ENCODE measurements at regions not wholly inside any gene's neighbourhood (a gene's known extent, or its start where the extent isn't known, plus 50 kb on each side); places are given as distances from the start of the nearest gene placed in this dataset.

DNA sequence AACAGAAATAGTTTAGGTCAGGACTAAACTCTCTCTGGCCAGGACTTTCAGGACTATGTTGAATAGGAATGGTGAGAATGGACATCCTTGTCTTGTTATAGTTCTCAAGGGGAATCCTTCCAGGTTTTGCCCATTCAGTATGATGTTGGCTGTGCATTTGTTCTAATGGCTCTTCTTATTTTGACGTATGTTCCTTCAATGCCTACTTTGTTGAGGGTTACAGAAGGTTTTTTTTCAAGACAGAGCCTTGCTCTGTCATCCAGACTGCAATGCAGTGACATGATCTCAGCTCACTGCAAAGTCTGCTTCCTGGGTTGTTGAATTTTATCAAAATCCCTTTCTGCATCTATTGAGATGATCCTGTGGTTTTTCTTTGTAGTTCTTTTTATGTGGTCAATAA lies 79.5 kb upstream of the NID2 start:
- H3K36me3 ChIP-seq (ENCODE audit: control insufficient read depth in 2 of 2, insufficient read depth in 2 of 2, low read length in 1 of 2): no peaks in the 10 kb centered on the region
- no peak overlapping the region for H3K27ac ChIP-seq (ENCODE audit: control insufficient read depth, insufficient read depth)
- in situ Hi-C loops (cut with MboI): no loop called here
- BruUV-seq (replicated peaks): no TSS peak
- no peak overlapping the region for H3K4me3 ChIP-seq
- 47% methylated on average over 1 of the region's 1 CpG for WGBS (ENCODE audit: insufficient coverage, insufficient replicate concordance, low lambda C conversion rate, missing lambda C conversion rate)
- ChIA-PET CTCF (no interaction called here), SMC1A (ENCODE audit: uncharacterized antibody, unreplicated experiment) (no interaction called here), RAD21 (ENCODE audit: unreplicated experiment) (no interaction called here), POLR2A (no interaction called here)
- no peak for TF ChIP-seq WRNIP1 (IDR thresholded peaks at IDR 0.05; ENCODE audit: borderline replicate concordance, low read depth, low read length)
- TF ChIP-seq RUNX3 (IDR thresholded peaks at IDR 0.05; ENCODE audit: low read length): no peak
- TF ChIP-seq STAT3 (IDR thresholded peaks at IDR 0.05; ENCODE audit: low read depth, low read length): no peak
- TF ChIP-seq ATF3 (IDR thresholded peaks at IDR 0.05; ENCODE audit: borderline replicate concordance, extremely low read depth, low read depth, low read length): no peak
- TF ChIP-seq PAX8 (IDR thresholded peaks at IDR 0.05): no peak
- no peak for TF ChIP-seq SREBF1 (IDR thresholded peaks at IDR 0.05; ENCODE audit: low read length)
- no peak for TF ChIP-seq ZNF217 (IDR thresholded peaks at IDR 0.05)
- TF ChIP-seq, protein P1, sequence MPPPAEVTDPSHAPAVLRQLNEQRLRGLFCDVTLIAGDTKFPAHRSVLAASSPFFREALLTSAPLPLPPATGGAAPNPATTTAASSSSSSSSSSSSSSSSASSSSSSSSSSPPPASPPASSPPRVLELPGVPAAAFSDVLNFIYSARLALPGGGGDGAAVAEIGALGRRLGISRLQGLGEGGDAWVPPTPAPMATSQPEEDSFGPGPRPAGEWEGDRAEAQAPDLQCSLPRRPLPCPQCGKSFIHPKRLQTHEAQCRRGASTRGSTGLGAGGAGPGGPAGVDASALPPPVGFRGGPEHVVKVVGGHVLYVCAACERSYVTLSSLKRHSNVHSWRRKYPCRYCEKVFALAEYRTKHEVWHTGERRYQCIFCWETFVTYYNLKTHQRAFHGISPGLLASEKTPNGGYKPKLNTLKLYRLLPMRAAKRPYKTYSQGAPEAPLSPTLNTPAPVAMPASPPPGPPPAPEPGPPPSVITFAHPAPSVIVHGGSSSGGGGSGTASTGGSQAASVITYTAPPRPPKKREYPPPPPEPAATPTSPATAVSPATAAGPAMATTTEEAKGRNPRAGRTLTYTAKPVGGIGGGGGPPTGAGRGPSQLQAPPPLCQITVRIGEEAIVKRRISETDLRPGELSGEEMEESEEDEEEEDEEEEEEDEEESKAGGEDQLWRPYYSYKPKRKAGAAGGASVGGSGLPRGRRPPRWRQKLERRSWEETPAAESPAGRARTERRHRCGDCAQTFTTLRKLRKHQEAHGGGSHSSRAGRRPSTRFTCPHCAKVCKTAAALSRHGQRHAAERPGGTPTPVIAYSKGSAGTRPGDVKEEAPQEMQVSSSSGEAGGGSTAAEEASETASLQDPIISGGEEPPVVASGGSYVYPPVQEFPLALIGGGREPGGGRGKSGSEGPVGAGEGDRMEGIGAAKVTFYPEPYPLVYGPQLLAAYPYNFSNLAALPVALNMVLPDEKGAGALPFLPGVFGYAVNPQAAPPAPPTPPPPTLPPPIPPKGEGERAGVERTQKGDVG (CRISPR knock-in tag; IDR thresholded peaks at IDR 0.05): no peak
- TF ChIP-seq E2F4 (IDR thresholded peaks at IDR 0.05; ENCODE audit: low read depth, low read length): no peak
- TF ChIP-seq NR2C1 (IDR thresholded peaks at IDR 0.05): no peak
- no peak for TF ChIP-seq CREB1 (IDR thresholded peaks at IDR 0.05; ENCODE audit: low read depth)
- TF ChIP-seq NRF1 (conservative IDR thresholded peaks at IDR 0.05; ENCODE audit: low read depth, low read length): no peak
- TF ChIP-seq RELA (IDR thresholded peaks at IDR 0.05; ENCODE audit: borderline replicate concordance, partially characterized antibody): no peak
- H3K79me2 ChIP-seq (ENCODE audit: control insufficient read depth, insufficient read depth, low read length): no peaks in the 10 kb centered on the region
- intact Hi-C loops (cut with micrococcal nuclease; ENCODE audit: unreplicated experiment): no loop called here
- ATAC-seq (no peak), FAIRE-seq (no peak), DNase-seq (ENCODE audit: low read depth, low spot score) (no peak)
- no peaks in the 10 kb centered on the region for H3K27me3 ChIP-seq (replicated peaks in 1 of 2; ENCODE audit: control insufficient read depth in 2 of 2, insufficient read depth in 2 of 2, low read length in 1 of 2)
- no peak overlapping the region for H3K4me2 ChIP-seq (ENCODE audit: control insufficient read depth, insufficient read depth)
- H3K9ac ChIP-seq (ENCODE audit: control insufficient read depth, insufficient read depth, low read length): no peak overlapping the region
- no peaks in the 10 kb centered on the region for H3K9me3 ChIP-seq (replicated peaks; ENCODE audit: control insufficient read depth, insufficient read depth, low read length)
- H3K4me1 ChIP-seq (ENCODE audit: control insufficient read depth, insufficient read depth, low read length): no peaks in the 10 kb centered on the region
- no peak overlapping the region for H2AFZ ChIP-seq (ENCODE audit: control insufficient read depth, low read depth, low read length)
- no peaks in the 10 kb centered on the region for H4K20me1 ChIP-seq (ENCODE audit: control insufficient read depth, insufficient read depth)
